NCI-H1436 (cell line): ENCODE measurements at regions not wholly inside any gene's neighbourhood (a gene's known extent, or its start where the extent isn't known, plus 50 kb on each side); places are given as distances from the start of the nearest gene placed in this dataset.

Experiments used
- DNase-seq: peaks from one replicate; lab custom pipeline; 2025; lab: John Stamatoyannopoulos, UW

- DNase-seq: no peak
Observed at GRCh38 chr13:26829716-26830115, 69.1 kb upstream of the GPR12 start.

DNA sequence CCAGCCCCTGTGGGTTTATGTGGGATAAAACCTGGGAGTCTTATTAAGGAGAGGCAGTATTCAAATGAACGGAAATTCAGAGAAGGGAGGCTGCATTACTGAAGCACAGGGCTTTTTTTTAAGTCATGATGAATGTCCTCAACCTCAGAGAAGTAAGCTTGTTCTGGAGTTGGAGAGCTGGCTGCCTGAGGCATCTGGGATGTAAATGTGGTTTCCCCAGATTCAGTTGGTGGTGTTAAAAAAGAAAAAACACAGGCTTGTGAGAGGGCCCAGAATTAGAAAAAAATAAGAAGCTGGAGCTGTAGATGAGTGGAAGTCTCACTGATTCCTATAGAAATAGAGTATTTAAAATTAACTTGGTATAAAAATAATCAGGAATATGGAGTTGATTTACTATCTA lies 64.0 kb upstream of the GPR12 start:
- no peak for DNase-seq

GRCh38 chr13:26822146-26822545 lies 61.6 kb upstream of the GPR12 start:
- DNase-seq: no peak

DNA sequence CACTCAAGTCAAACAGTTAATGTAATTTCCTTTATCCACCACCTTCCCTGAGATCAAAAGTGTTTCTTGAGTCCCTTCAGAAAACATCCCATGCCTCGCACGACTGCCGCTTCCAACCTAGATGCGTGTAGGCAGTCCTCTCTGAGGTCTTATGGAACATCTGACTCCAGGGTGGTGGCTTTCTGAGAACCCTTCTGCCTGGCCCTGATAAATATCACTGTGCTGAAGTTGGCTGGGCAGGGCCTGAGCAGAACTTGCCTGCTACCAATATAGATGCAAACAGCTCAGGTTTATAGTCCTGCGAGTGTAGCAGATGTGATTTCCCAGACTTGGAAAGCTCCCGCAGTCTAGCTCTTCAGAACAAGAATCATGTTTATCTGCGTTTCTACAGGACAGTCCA lies 61.1 kb upstream of the GPR12 start:
- DNase-seq: no peak

DNA sequence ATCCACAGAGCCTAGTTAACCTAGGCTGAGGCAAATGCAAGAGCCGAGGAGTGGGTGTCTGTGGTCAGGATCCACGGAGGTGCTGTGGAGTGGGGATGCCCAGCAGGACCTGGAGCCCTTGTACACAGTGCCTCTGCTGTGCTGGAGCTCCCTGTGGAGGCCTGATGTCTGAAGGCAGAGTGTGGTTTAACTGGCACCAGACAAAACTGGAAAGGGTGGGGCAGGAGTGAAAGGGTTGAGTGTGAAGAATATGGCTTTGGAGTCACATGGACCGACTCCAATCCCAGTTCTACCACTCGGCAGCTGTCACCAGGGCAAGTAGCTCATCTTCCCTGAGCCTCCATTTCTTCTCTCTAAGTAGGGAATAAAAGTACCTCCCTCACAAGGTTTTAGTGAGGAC lies 60.3 kb upstream of the GPR12 start:
- no peak for DNase-seq

- no peak for DNase-seq
Observed at GRCh38 chr13:26819046-26819445, 58.5 kb upstream of the GPR12 start.

GRCh38 chr13:26816881-26817280 lies 56.3 kb upstream of the GPR12 start:
- no peak for DNase-seq

DNA sequence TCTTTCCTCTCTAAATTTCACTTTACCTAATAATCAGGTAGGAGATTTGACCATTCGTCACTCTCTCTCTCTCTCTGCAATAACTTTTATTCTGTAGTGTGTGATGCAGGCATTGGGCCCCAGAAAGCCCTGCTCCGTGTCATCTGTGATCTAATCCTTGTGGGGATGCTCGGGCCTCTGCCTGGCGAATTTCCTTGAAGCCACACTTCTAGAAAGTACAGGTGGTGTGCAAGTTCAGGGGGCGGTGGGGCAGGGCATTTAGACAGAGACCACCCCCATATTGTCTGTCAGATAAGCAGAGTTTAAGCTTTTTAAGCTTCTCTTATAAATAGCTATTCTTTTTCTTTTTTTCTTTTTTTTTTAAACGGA lies 53.4 kb upstream of the GPR12 start:
- no peak for DNase-seq

DNA sequence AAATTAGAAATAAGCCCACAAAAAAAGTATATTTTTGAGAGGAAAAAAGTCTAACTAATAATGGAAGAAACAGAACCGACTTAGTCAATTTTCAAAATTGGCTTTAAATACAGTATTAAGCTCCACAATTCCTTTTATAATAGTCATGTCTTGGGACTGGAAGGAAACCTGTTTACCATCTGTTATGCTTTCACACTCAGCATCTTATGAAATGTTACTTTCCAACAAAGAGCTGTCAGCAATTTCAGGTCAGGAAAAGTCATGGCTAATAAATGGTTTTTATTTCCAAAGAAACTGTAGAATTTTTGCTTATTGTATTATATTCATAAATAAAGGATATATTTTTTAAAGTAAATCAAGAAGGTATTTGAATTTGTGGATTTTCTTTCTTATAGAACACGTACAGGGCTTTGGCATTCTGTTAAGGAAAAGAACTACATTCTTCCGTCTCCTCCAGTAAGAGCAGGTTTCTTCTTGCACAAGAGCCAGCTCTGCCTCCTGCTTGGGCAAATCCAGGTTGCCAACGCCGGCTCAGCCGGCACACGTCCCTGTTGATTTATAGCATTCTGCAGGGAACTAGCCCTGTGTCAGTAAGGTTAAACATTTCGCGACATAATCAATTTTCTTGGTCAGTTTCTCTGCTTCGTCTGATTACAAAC lies 52.9 kb upstream of the GPR12 start:
- DNase-seq: no peak

- DNase-seq: peak; percentile 30
Observed at GRCh38 chr13:26811581-26811980, 51.0 kb upstream of the GPR12 start.
